ENCODE measurements at regions not wholly inside any gene's neighbourhood (a gene's known extent, or its start where the extent isn't known, plus 50 kb on each side); places are given as distances from the start of the nearest gene placed in this dataset.

- DNase-seq, result no peak
These were observed 63.6 kb downstream of the PCDH7 start for GRCh38 chr4:30783751-30784150.

GRCh38 chr4:30789219-30789671 is 69.1 kb downstream of the PCDH7 start:
- no peak for DNase-seq

- DNase-seq, result no peak
These were observed 70.0 kb downstream of the PCDH7 start for GRCh38 chr4:30790123-30790522.

- no peak for DNase-seq
These were observed 70.8 kb downstream of the PCDH7 start for GRCh38 chr4:30790998-30791397.

GRCh38 chr4:30792601-30793000 is 72.4 kb downstream of the PCDH7 start:
- no peak for DNase-seq

- DNase-seq, result no peak
These were observed 81.7 kb downstream of the PCDH7 start for GRCh38 chr4:30801876-30802275.

- DNase-seq, result no peak
These were observed 82.6 kb downstream of the PCDH7 start for GRCh38 chr4:30802622-30803323.

GRCh38 chr4:30808276-30808675 is 88.1 kb downstream of the PCDH7 start:
- DNase-seq, result no peak

- no peak for DNase-seq
These were observed 91.1 kb downstream of the PCDH7 start for GRCh38 chr4:30811296-30811695.

- DNase-seq, result no peak
These were observed 95.5 kb downstream of the PCDH7 start for GRCh38 chr4:30815685-30816084.

- DNase-seq, result no peak
These were observed 97.3 kb downstream of the PCDH7 start for GRCh38 chr4:30817447-30817846.

GRCh38 chr4:30818541-30818940 is 98.4 kb downstream of the PCDH7 start:
- DNase-seq, result no peak

- DNase-seq, result no peak
These were observed 101.1 kb downstream of the PCDH7 start for GRCh38 chr4:30821275-30821674.

- DNase-seq, result no peak
These were observed 101.9 kb downstream of the PCDH7 start for GRCh38 chr4:30821859-30822612.

GRCh38 chr4:30822911-30823551 is 102.9 kb downstream of the PCDH7 start:
- no peak for DNase-seq

GRCh38 chr4:30825008-30825770 is 105.0 kb downstream of the PCDH7 start:
- DNase-seq, result no peak

- no peak for DNase-seq
These were observed 108.2 kb downstream of the PCDH7 start for GRCh38 chr4:30828264-30828926.

GRCh38 chr4:30832639-30833038 is 112.5 kb downstream of the PCDH7 start:
- no peak for DNase-seq

GRCh38 chr4:30833206-30833605 is 113.0 kb downstream of the PCDH7 start:
- no peak for DNase-seq

- DNase-seq, result no peak
These were observed 114.9 kb downstream of the PCDH7 start for GRCh38 chr4:30835044-30835443.

GRCh38 chr4:30836231-30836630 is 116.1 kb downstream of the PCDH7 start:
- no peak for DNase-seq

GRCh38 chr4:30837131-30837539 is 117.0 kb downstream of the PCDH7 start:
- DNase-seq, result no peak

- DNase-seq, result no peak
These were observed 117.7 kb downstream of the PCDH7 start for GRCh38 chr4:30837861-30838260.

All from CD4-positive, alpha-beta T cell treated with Interleukin-21 for 1 hour (primary cell).